AG10803 (cell line): ENCODE measurements at regions not wholly inside any gene's neighbourhood (a gene's known extent, or its start where the extent isn't known, plus 50 kb on each side); places are given as distances from the start of the nearest gene placed in this dataset.

Source experiments
- DNase-seq: peaks from one replicate; pipeline ENCODE4 v3.0.0; 2010; ENCODE audit warnings: low read depth
- H3K4me3 ChIP-seq: 2 replicates; pipeline ENCODE4 v1.5.1; 2011; ENCODE audit warnings: mild to moderate bottlenecking, low read length, control low read depth
- TF ChIP-seq, protein P1 (sequence below): conservative IDR thresholded peaks from 2 replicates; pipeline ENCODE4 v1.5.1; 2011; ENCODE audit warnings: mild to moderate bottlenecking, low read length, control low read depth, inconsistent platforms

DNA sequence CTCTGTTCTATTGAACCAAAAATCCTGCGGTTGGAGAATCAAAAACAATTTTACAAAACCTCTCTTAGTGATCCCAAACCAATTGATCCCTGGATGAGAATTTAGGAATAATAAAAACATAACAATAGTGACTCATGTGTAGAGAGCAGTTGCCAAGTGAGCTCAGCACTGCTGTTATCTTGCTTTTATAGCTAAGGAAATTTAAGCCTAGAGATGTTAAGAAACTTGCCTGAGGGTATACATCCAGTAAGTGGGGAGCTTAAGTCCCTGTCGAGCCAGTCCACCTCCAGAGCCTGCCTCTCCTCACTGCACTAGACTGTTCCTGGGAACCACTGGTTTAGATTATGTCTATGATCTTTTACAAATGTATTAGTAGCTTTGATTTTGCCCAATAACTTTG lies 358.4 kb upstream of the LMCD1 start:
- DNase-seq: no peak
- TF ChIP-seq, protein P1, sequence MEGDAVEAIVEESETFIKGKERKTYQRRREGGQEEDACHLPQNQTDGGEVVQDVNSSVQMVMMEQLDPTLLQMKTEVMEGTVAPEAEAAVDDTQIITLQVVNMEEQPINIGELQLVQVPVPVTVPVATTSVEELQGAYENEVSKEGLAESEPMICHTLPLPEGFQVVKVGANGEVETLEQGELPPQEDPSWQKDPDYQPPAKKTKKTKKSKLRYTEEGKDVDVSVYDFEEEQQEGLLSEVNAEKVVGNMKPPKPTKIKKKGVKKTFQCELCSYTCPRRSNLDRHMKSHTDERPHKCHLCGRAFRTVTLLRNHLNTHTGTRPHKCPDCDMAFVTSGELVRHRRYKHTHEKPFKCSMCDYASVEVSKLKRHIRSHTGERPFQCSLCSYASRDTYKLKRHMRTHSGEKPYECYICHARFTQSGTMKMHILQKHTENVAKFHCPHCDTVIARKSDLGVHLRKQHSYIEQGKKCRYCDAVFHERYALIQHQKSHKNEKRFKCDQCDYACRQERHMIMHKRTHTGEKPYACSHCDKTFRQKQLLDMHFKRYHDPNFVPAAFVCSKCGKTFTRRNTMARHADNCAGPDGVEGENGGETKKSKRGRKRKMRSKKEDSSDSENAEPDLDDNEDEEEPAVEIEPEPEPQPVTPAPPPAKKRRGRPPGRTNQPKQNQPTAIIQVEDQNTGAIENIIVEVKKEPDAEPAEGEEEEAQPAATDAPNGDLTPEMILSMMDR: no peak
- no peak overlapping the region for H3K4me3 ChIP-seq

DNA sequence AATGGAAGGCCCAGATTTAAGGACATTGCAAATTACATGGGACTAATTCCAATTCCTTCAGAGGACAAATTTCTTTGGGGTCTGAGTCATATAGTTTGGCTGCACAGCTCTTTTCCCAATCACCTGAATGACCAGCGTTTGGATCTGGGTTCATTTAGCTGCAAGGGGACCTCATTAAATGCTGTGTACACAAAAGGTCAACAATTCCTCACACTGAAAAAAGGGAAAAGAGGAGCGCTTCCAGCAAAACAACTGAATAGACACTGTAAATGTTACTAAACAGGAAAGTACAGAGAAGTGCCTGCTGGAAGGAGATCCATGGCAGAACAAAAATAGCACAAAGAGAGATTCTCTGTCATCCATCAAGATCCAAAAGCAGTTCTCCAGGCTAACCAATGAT lies 356.0 kb upstream of the LMCD1 start:
- DNase-seq: no peak
- TF ChIP-seq, protein P1: no peak
- H3K4me3 ChIP-seq: no peak overlapping the region

DNA sequence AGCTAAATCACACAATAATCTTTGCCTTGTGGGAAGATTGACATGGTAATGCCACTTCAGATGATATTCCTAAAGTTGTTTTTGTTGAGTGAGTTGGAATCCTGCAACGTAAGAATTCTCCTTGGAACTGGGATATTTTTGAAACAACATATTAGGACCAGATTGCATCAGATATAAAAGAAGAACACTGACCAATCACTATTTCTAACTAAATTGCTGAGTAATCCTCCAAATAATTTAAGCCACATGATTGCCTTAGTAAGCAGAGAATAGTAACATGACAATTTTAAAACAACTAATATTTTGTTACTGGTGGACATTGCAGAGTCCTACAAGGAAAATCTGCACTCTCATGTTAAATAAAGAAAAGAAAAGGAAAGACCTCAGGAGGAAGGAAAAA lies 353.9 kb upstream of the LMCD1 start:
- TF ChIP-seq, protein P1: no peak
- DNase-seq: peak; percentile 65
- no peak overlapping the region for H3K4me3 ChIP-seq

DNA sequence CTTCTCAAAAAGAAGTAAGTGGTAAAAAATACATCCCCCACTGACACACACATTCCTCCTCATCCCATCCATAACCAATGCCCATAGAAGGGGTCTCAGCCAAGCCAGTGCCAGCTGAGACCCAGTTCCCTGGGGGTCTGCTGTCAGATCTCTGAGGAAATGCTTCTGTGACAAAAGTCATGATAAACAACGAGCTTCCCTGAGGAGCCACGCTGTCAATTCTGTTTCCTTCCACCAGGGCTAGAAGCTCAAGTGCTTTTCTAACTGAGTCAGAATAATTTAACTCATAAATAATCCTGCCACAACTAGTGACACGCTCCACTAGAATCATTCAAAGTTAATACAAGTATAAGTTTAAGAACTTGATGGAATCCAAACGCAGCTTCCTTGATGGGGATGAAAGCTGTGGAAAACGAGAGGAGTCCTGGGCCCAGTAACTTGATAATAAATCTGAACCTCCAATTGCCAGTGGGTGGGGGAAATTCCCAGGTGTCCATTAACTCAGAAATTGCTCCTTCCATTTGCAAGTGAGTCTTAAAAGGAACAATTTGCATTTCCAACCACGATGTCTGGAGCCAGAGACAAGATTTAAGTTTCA lies 348.7 kb upstream of the LMCD1 start:
- TF ChIP-seq, protein P1: no peak
- DNase-seq: no peak
- H3K4me3 ChIP-seq: no peak overlapping the region

DNA sequence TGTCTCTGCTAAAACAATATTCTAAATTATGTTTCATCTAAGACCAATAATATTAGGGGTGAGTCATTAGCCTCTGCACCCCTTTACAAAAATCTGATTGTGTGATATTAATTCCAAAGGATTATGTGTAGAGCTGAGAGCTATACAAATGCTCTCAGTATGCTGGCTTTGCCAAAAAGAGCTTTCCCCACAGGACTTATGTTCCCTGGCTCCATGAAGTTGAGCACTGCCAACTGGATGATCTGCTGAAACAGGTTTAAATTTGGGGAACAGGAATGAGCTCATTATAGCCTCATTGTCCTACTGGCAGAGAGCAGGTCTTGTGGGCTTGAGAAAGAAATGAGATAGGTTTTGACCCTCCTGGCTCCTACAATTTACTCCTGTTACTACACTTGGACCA lies 347.8 kb upstream of the LMCD1 start:
- H3K4me3 ChIP-seq: no peak overlapping the region
- TF ChIP-seq, protein P1: no peak
- DNase-seq: no peak

DNA sequence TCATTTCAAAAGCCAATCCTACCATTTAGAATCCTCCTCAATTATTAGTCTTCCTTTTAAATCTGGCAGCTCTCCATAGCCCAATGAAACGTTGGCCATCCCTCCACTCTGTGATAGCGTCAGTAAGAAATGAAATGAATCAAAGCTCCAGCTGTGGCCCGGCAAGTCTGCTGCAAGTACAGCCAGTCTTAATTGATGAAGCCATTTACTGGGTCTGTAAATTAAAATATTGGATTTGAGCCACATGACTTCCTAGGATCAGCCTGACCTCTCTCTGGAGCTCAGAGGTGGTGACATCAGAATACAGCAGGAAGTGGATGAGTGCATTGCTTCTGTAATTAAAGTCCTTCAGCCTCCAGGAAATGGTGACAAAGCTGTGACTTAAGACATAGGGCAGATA lies 347.0 kb upstream of the LMCD1 start:
- no peak overlapping the region for H3K4me3 ChIP-seq
- DNase-seq: no peak
- TF ChIP-seq, protein P1: no peak

DNA sequence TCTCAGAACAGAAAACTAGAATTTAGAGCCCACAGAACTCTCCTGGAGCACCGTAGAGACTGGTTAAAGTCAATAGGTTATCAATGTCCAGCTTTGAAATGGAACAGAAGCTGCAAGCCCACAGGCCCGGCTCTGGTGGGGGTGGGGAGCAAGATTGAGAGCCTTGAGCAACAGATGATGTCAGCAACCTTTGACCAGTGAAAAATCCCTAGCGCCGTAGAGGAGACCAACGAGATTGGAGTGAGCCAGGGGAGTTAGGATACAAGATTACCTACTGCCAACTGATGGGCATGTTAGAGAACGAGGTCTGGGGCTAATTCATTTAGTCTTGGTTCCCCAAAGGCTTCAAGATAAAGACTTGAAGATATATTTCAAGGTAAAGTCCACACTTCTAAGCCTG lies 345.5 kb upstream of the LMCD1 start:
- TF ChIP-seq, protein P1: no peak
- no peak for DNase-seq
- H3K4me3 ChIP-seq: no peak overlapping the region
